Naive thymus-derived CD8-positive, alpha-beta T cell (primary cell): ENCODE measurements at regions not wholly inside any gene's neighbourhood (a gene's known extent, or its start where the extent isn't known, plus 50 kb on each side); places are given as distances from the start of the nearest gene placed in this dataset.

Experiments
- ATAC-seq, 2 donors: fragments of 150-1000 bp; cut with Tn5 transposase in 1 of 2; sonication (Bioruptor Pico), chemical (Tn5 transposase) in 1 of 2; 1 replicate in 1 of 2; 2 replicates in 1 of 2; pipeline ENCODE4 v1.10.0; 2021; ENCODE audit warnings: mild to moderate bottlenecking in 2 of 2, moderate library complexity in 2 of 2
- POLR2A ChIA-PET: fragments of 350-600 bp; sonication (Branson Sonifier 250); formaldehyde crosslinking; loops from one replicate; lab custom pipeline; 2021; ENCODE audit warnings: antibody characterized with exemption; lab: Charles Lee
- DNase-seq, 10 donors: peaks; one replicate each; pipeline versions ENCODE4 v3.0.0 to v3.0.0-alpha.2; 2020 to 2022
- H3K27ac Mint-ChIP-seq, 10 donors: one replicate each; pipeline ENCODE4 v1.8.0; 2020 to 2022; ENCODE audit warnings: mild to moderate bottlenecking in 10 of 10, mixed read lengths in 10 of 10, moderate library complexity in 4 of 10, inconsistent platforms in 1 of 10
- H3K27me3 Mint-ChIP-seq, 5 donors: one replicate each; pipeline ENCODE4 v1.8.0; 2021 to 2022; ENCODE audit warnings: mixed read lengths in 5 of 5
- H3K36me3 Mint-ChIP-seq, 3 donors: one replicate each; pipeline ENCODE4 v1.8.0; 2020 to 2022; ENCODE audit warnings: mixed read lengths in 3 of 3, mild to moderate bottlenecking in 2 of 3, inconsistent platforms in 1 of 3
- H3K4me1 Mint-ChIP-seq, 4 donors: one replicate each; pipeline ENCODE4 v1.8.0; 2021 to 2022; ENCODE audit warnings: mixed read lengths in 4 of 4
- H3K4me3 Mint-ChIP-seq, 10 donors: one replicate each; pipeline ENCODE4 v1.8.0; 2020 to 2022; ENCODE audit warnings: mild to moderate bottlenecking in 10 of 10, mixed read lengths in 10 of 10, moderate library complexity in 6 of 10, inconsistent platforms in 1 of 10
- H3K9me3 Mint-ChIP-seq, 9 donors: one replicate each; pipeline ENCODE4 v1.8.0; 2020 to 2022; ENCODE audit warnings: mixed read lengths in 9 of 9, mild to moderate bottlenecking in 3 of 9, inconsistent platforms in 1 of 9, moderate library complexity in 1 of 9

- no peaks in the 10 kb centered on the region for H3K9me3 Mint-ChIP-seq
- H3K4me1 Mint-ChIP-seq: no peaks in the 10 kb centered on the region
- DNase-seq (no peak), ATAC-seq (no peak)
- H3K27me3 Mint-ChIP-seq: no peaks in the 10 kb centered on the region
- POLR2A ChIA-PET: no interaction called here
- H3K27ac Mint-ChIP-seq: no peak overlapping the region
- no peaks in the 10 kb centered on the region for H3K36me3 Mint-ChIP-seq
- no peak overlapping the region for H3K4me3 Mint-ChIP-seq
Measured at GRCh38 chrX:69293776-69294601, 128.7 kb upstream of the PJA1 start.

GRCh38 chrX:69291116-69291515, 125.9 kb upstream of the PJA1 start:
- ATAC-seq: no peak
- Mint-ChIP-seq H3K36me3 (no peaks in the 10 kb centered on the region), H3K27me3 (no peaks in the 10 kb centered on the region), H3K27ac (no peak overlapping the region), H3K9me3 (no peaks in the 10 kb centered on the region), H3K4me1 (no peaks in the 10 kb centered on the region), H3K4me3 (no peak overlapping the region)
- no peak for DNase-seq
- POLR2A ChIA-PET: no interaction called here

DNA sequence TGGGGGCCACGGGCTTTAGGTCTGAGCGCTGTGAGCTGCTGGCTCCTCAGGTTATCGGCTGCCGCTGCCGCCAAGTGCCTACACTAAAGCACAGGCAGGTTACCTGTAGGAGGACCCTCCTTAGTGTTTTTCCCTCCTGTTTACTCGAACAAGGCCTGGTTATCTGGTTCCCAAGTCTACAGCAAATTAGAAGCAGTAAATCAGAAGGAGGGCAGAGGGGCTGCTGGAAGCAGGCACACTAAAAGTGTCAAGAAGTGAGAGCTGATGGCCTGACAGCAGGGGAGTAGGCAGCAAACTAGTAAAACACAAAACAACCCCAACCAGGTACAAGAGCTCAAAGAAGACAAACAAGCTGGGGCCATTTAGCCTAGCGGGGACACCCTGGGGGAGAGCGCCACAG, 125.0 kb upstream of the PJA1 start:
- Mint-ChIP-seq H3K27ac (peak overlapping the region in 1 of 10 donors; percentile 33), H3K4me3 (no peak overlapping the region), H3K9me3 (no peaks in the 10 kb centered on the region), H3K4me1 (no peaks in the 10 kb centered on the region), H3K36me3 (no peaks in the 10 kb centered on the region), H3K27me3 (no peaks in the 10 kb centered on the region)
- POLR2A ChIA-PET: no interaction called here
- ATAC-seq (no peak), DNase-seq (no peak)

GRCh38 chrX:69289793-69290123, 124.5 kb upstream of the PJA1 start:
- POLR2A ChIA-PET: no interaction called here
- Mint-ChIP-seq H3K27ac (no peak overlapping the region), H3K9me3 (no peaks in the 10 kb centered on the region), H3K36me3 (no peaks in the 10 kb centered on the region), H3K4me3 (no peak overlapping the region), H3K27me3 (no peaks in the 10 kb centered on the region), H3K4me1 (no peaks in the 10 kb centered on the region)
- DNase-seq: no peak
- no peak for ATAC-seq

GRCh38 chrX:69289046-69289792, 124.0 kb upstream of the PJA1 start:
- H3K4me1 Mint-ChIP-seq: no peaks in the 10 kb centered on the region
- ATAC-seq (no peak), DNase-seq (no peak)
- H3K4me3 Mint-ChIP-seq: no peak overlapping the region
- no peaks in the 10 kb centered on the region for H3K9me3 Mint-ChIP-seq
- POLR2A ChIA-PET: no interaction called here
- no peak overlapping the region for H3K27ac Mint-ChIP-seq
- H3K27me3 Mint-ChIP-seq: no peaks in the 10 kb centered on the region
- no peaks in the 10 kb centered on the region for H3K36me3 Mint-ChIP-seq

GRCh38 chrX:69287095-69287494, 121.8 kb upstream of the PJA1 start:
- POLR2A ChIA-PET: no interaction called here
- Mint-ChIP-seq H3K36me3 (no peaks in the 10 kb centered on the region), H3K27me3 (no peaks in the 10 kb centered on the region), H3K4me3 (no peak overlapping the region), H3K4me1 (no peaks in the 10 kb centered on the region), H3K27ac (peak overlapping the region in 1 of 10 donors; percentile 40), H3K9me3 (no peaks in the 10 kb centered on the region)
- DNase-seq (no peak), ATAC-seq (no peak)

DNA sequence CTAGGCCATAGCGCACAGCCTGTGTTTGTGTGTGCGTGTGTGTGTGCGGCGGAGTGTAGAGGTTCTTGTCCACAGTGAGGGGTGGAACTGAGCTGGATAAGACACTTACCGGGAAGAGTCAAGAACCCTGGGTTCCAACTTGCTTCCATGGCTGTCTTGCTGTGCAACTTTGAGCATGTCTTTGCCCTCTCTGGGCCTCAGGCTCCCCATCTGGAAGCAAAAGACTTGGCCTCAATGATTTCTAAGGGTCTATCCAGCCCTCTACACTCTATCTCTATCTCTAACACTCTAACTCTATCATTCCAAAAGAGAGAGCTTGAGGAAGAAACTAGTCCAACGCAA, 121.3 kb upstream of the PJA1 start:
- Mint-ChIP-seq H3K27me3 (no peaks in the 10 kb centered on the region), H3K36me3 (no peaks in the 10 kb centered on the region), H3K4me3 (peak overlapping the region in 1 of 10 donors; percentile 10), H3K27ac (no peak overlapping the region), H3K9me3 (no peaks in the 10 kb centered on the region), H3K4me1 (no peaks in the 10 kb centered on the region)
- DNase-seq (no peak), ATAC-seq (no peak)
- POLR2A ChIA-PET: no interaction called here

GRCh38 chrX:69285881-69286564, 120.8 kb upstream of the PJA1 start:
- POLR2A ChIA-PET: no interaction called here

GRCh38 chrX:69285401-69285877, 120.2 kb upstream of the PJA1 start:
- ATAC-seq (no peak), DNase-seq (no peak)
- Mint-ChIP-seq H3K36me3 (no peaks in the 10 kb centered on the region), H3K4me3 (peak overlapping the region in 6 of 10 donors; percentile 22 to 58 (median 39)), H3K4me1 (no peaks in the 10 kb centered on the region), H3K27me3 (no peaks in the 10 kb centered on the region), H3K27ac (no peak overlapping the region), H3K9me3 (no peaks in the 10 kb centered on the region)
- POLR2A ChIA-PET: no interaction called here

More at GRCh38 chrX:69285881-69286564, 120.8 kb upstream of the PJA1 start:
- Mint-ChIP-seq H3K4me3 (peak overlapping the region in 8 of 10 donors; percentile 33 to 59 (median 39)), H3K36me3 (no peaks in the 10 kb centered on the region), H3K9me3 (no peaks in the 10 kb centered on the region), H3K4me1 (no peaks in the 10 kb centered on the region), H3K27me3 (no peaks in the 10 kb centered on the region), H3K27ac (no peak overlapping the region)
- DNase-seq (peak; percentile 12 to 70 (median 48)), ATAC-seq (peak; percentile 60 to 61)

DNA sequence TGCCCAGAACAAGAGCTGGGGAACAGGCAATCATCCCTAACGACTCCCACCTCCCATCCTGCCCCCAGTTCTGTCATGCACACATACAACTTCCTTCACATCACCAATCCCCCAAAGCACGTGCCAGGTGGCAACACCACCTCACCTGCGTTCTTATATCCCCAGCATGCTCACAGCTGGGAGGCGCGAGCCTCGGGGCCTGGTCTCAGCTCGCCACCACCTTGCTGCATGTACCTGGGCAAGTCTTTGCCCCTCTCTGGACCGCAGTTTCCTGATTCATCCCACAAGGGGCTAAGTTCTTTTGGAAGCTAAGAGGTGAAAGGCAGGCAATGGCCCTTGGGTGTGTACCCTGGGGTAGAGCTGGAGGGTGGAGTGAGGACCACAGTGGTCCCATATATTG, 119.2 kb upstream of the PJA1 start:
- H3K27me3 Mint-ChIP-seq: peaks cover 0 to 7% (median 1%) of the 10 kb centered on the region in 5 donors
- DNase-seq (no peak), ATAC-seq (no peak)
- POLR2A ChIA-PET: no interaction called here
- H3K36me3 Mint-ChIP-seq: no peaks in the 10 kb centered on the region
- no peaks in the 10 kb centered on the region for H3K9me3 Mint-ChIP-seq
- no peak overlapping the region for H3K4me3 Mint-ChIP-seq
- no peaks in the 10 kb centered on the region for H3K4me1 Mint-ChIP-seq
- peak overlapping the region in 1 of 10 donors; percentile 38 for H3K27ac Mint-ChIP-seq

- Mint-ChIP-seq H3K4me3 (no peak overlapping the region), H3K4me1 (no peaks in the 10 kb centered on the region), H3K27me3 (peaks cover 0 to 9% (median 2%) of the 10 kb centered on the region in 5 donors), H3K9me3 (no peaks in the 10 kb centered on the region), H3K27ac (peak overlapping the region in 1 of 10 donors; percentile 11), H3K36me3 (no peaks in the 10 kb centered on the region)
- POLR2A ChIA-PET: no interaction called here
- ATAC-seq (no peak), DNase-seq (no peak)
Measured at GRCh38 chrX:69282893-69283690, 117.8 kb upstream of the PJA1 start.

GRCh38 chrX:69280933-69281332, 115.7 kb upstream of the PJA1 start:
- H3K4me3 Mint-ChIP-seq: no peak overlapping the region
- no peak overlapping the region for H3K27ac Mint-ChIP-seq
- no peak for DNase-seq
- POLR2A ChIA-PET: no interaction called here
- ATAC-seq: no peak
- no peaks in the 10 kb centered on the region for H3K36me3 Mint-ChIP-seq
- peaks cover 0 to 9% (median 3%) of the 10 kb centered on the region in 5 donors for H3K27me3 Mint-ChIP-seq
- H3K9me3 Mint-ChIP-seq: no peaks in the 10 kb centered on the region
- H3K4me1 Mint-ChIP-seq: no peaks in the 10 kb centered on the region
